Loucy (cell line): ENCODE measurements at regions not wholly inside any gene's neighbourhood (a gene's known extent, or its start where the extent isn't known, plus 50 kb on each side); places are given as distances from the start of the nearest gene placed in this dataset.

ENCODE experiments used
- CTCF ChIP-seq: fragments of 200-600 bp; sonication (generic); conservative IDR thresholded peaks from 2 replicates; pipeline ENCODE4 v1.5.1; 2014; ENCODE audit warnings: mild to moderate bottlenecking, antibody characterized with exemption, low read length
- EZH2phosphoT487 ChIP-seq: fragments of 200-600 bp; IDR thresholded peaks from 2 replicates; pipeline ENCODE4 v1.6.1; 2018; ENCODE audit warnings: antibody characterized with exemption, mild to moderate bottlenecking, moderate library complexity, borderline replicate concordance

- TF ChIP-seq CTCF (no peak), EZH2phosphoT487 (no peak)
These were observed 176.6 kb upstream of the DAB1 start for GRCh38 chr1:57600424-57600823.
